Hematopoietic multipotent progenitor cell treated with erythropoietin and hydrocortisone succinate and interleukin-3 and kit ligand, for 17 days (in vitro differentiated cells): ENCODE measurements at regions not wholly inside any gene's neighbourhood (a gene's known extent, or its start where the extent isn't known, plus 50 kb on each side); places are given as distances from the start of the nearest gene placed in this dataset.

Experiments used
- DNase-seq: peaks from one replicate; pipeline ENCODE4 v3.0.0-alpha.2; 2015; ENCODE audit warnings: low spot score

DNA sequence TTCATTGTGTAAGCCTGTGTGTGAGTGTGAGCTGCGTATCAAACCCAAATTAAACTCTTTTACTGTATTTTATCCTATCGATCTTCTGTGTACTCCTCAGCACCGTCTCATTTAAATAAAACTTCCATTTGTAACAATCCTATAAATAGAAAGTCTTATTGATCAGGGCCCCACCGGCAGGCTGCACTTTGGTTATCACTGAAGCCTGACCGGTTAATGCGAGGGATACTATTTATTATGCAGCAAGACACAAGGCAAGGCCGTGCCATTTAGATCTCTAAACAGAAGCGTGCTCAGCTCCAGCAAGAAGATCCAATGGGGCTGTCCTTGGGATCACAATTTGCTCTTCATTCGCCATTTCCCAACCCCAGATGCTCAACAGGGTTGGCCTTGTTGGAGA is 252.6 kb upstream of the TSHZ3 start:
- DNase-seq = no peak

DNA sequence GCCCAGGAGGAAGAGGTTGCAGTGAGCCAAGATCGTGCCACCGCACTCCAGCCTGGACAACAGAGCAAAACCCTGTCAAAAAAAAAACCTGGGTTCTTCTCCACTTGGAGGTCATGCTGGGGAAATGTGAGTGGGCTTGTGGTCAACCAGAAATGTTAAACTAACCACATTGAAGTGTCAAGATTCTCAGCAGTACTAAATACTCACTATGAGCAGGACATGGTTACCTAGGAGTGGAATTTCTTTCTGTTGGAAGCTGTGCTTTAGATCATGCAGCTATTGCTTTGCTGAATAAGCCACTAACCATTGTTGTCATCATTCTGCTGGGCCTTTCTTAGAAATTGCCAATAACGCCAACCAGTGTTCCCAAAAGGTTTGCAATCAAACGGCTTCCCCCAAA is 253.3 kb upstream of the TSHZ3 start:
- no peak for DNase-seq

GRCh38 chr19:31604493-31605040 is 255.3 kb upstream of the TSHZ3 start:
- no peak for DNase-seq

DNA sequence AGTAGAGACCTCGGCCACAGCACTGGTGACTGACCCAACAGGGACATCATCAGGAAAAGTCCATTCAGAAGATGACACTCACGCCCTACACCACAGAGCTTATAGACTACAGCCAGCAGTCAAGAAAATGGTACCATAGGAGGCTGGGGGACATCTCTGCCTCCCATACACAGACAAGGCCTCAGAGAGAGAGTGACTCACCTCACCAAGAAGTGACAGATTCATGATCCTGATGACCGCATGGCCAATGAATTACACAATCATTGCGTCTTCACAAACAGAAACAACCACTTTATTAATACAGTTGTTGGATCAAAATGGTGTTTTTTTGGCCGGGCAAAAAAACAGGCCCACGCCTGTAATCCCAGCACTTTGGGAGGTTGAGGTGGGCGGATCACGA is 260.8 kb upstream of the TSHZ3 start:
- DNase-seq = no peak

GRCh38 chr19:31611046-31611877 is 262.0 kb upstream of the TSHZ3 start:
- DNase-seq = no peak

- no peak for DNase-seq
Observed at GRCh38 chr19:31612873-31613272, 263.6 kb upstream of the TSHZ3 start.

DNA sequence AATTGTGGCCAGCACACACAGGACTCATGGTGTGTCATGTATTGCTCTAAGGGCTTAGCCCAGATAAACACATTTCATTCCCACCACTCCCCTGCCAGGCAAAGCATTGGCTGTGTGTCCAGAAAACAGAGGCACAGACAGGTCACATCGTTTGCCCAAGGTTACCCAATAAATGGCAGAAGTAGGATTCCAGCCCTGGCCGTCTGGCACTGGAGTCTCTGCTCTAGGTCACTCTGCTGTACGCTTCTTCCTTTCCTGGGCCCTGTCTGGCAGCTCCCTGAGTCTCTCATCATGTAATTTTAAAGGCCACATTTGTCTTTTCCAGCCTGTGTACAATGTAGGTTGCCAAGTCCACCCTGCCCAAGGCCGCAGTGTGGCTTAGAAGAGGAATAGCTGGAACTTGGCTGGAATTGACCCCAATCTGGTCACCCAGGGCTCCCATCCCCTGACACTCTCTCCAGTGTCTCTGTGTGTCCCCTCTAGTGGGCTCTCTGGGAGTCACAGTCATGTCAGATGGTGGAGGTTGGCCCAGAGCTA is 264.5 kb upstream of the TSHZ3 start:
- DNase-seq = no peak

DNA sequence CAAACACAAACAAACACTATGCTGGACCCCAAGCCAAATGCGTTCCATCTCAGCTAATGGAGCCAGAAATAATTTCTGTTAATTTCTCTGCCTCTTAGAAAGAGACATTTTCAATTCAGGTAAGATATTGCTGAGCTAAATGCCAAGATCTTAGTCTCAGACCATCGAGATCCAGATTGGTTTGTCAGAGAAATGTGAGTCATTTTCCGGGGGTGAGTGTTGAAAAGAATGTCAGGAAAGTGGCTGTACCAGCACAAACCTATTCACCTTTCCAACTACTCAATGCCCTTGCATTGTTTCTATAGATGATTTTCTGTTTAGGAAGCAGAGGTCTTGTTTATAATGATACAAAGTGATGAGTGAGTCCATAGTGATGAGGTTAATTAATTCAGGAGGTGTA is 266.8 kb upstream of the TSHZ3 start:
- DNase-seq = no peak

DNA sequence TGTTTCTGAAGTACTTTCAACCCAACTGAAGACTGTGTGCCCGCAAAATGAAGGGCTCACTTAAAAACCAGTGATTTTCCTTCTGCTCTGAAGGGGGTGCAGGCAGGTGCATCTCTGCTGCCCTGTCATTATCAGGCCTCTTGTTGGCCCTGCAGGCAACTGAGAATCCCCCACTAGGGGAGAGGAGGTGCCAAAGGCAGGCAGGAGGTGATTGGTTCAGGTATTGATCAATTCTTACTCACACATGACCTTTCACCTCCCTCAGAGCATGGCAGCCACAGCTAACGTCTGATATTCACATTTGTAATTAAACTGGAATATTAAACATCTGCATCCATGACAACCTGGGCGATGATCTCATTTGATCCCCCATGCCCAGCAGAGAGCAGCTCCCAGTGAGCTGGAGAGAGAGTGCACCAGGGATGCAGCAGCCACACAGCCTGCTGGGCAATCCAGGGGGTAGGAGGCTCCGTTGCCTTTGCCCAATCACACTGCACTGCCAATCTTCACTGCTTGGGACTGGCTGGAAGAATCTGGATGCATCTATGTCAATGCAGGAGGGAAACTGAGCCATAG is 267.9 kb upstream of the TSHZ3 start:
- no peak for DNase-seq

DNA sequence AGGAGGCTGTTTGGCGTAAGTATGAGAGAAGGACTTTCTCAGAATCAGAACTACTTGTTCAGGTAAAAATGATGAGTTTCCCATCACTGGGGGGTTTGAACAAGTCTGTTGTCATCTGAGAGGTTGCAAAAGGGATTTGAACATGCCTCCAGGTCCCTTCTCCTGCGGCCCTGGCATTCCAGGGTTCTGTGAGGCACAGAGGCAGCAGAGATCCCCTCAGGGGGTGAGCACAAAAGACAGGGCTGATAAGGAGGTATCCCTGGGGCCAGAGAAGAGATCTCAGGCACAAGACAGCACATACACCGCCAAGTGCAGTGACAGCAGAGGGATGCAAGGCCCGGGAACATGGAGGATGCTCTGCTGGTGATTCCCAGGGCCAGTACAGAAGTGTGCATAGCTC is 275.8 kb upstream of the TSHZ3 start:
- DNase-seq = no peak

DNA sequence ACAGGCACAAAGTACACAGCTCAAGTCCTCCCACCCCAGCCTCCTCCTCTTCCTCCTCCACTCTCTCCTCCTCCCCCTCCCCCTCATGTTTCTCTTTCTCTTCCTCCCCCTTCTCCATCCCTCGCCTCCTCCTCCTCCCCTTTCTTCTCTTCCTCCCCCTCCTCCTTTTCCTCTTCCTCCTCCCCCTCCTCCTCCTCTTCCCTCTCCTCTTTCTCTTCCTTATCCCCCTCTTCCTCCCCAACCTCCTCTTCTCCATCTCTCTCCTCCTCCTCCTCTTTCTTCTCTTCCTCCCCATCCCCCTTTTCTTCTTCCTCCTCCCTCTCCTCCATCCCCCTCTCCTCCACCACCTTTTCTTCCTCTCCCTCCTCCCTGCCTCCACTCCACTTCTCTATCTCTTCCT is 276.3 kb upstream of the TSHZ3 start:
- DNase-seq = no peak

DNA sequence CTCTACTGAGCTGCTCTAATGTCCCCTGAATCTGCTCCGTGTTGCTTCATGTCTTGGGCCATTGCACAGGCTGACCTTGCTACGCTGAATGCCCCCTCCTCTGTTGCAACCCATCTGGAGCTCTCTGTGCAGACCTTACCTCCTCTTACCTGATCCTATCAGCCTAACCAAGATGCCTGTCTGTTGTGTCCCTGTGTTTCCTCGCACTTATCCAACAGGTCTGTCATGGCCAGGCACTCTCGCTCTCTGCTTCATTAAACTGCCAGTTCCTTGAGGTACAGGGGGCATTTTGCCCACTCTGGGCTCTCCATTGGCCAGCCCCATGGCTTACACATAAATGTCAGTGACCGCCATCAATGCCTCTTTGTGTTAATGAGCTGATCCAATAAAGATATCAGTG is 277.7 kb upstream of the TSHZ3 start:
- no peak for DNase-seq

DNA sequence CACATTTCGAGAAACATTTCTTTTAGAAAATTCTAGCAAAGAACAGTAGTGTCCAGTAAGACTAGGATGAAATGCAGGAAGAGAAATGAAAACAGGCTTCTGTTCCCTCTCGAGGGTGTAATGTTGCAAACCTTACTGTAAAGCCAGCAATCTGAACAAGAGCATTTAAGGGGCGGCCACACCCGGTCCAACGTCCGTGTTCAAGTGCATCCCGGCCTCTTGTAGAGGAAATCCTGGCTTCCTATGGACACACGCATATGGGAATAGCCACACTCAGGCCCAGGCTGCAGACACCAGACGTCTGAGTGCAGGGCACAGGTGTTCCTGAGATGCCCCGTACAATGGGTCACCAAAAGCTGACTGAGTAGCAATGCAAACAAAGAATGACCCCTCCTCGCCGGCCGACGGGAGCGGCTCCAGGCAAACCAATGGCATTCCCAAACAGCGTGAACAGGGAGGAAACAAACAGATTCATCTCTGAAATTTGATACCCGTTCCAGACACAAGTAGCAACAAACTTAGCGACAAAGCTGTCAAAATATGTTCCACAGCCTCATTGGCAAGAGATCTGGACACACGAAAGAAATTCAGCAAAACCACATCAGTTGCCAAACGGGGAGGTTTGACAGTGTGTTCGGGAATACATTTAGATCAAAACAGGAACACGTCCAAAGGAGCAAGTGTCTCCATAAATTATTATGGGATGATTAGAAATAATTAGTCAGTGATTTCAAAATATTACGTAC is 278.6 kb upstream of the TSHZ3 start:
- no peak for DNase-seq

GRCh38 chr19:31629579-31630363 is 280.5 kb upstream of the TSHZ3 start:
- DNase-seq = no peak

DNA sequence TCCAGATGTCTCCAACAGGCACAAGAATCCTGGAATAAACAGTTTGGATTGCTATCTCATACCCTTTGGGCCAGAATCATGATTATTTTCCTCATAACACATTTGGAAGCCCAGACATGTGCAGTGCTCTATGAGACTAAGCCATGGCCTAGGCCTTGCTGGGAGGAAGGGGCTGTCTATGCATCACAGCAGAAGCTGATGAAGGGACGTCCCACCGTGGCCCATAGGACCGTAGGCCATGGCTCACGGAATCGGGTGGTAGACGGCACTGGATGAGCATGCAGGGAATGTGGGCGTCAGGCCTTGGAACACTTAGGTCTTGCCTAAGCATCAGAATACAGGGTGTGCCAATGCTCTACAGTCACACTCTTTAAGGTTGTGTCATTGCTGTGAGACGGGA is 283.8 kb upstream of the TSHZ3 start:
- DNase-seq = no peak

GRCh38 chr19:31639306-31639705 is 290.1 kb upstream of the TSHZ3 start:
- no peak for DNase-seq

GRCh38 chr19:31641591-31641990 is 292.4 kb upstream of the TSHZ3 start:
- DNase-seq = no peak

DNA sequence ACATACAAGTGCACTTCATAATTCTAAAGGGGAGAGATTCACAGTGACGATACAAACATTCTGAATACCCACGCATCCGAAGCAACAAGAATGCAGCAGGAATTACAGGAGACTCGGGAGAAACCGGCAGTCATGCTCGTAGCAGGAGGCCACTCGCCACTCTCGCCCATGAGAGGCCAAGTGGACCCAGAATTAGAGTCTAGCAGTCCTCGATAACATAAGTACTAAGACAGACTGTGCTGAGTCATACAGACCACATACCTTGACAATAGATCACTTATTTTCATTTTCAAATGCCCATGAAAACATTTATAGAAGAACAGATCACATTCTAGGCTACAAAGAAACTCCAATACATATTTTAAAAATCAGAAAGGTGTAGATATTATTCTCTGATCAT is 299.1 kb upstream of the TSHZ3 start:
- no peak for DNase-seq

- no peak for DNase-seq
Observed at GRCh38 chr19:31656507-31656906, 307.3 kb upstream of the TSHZ3 start.

DNA sequence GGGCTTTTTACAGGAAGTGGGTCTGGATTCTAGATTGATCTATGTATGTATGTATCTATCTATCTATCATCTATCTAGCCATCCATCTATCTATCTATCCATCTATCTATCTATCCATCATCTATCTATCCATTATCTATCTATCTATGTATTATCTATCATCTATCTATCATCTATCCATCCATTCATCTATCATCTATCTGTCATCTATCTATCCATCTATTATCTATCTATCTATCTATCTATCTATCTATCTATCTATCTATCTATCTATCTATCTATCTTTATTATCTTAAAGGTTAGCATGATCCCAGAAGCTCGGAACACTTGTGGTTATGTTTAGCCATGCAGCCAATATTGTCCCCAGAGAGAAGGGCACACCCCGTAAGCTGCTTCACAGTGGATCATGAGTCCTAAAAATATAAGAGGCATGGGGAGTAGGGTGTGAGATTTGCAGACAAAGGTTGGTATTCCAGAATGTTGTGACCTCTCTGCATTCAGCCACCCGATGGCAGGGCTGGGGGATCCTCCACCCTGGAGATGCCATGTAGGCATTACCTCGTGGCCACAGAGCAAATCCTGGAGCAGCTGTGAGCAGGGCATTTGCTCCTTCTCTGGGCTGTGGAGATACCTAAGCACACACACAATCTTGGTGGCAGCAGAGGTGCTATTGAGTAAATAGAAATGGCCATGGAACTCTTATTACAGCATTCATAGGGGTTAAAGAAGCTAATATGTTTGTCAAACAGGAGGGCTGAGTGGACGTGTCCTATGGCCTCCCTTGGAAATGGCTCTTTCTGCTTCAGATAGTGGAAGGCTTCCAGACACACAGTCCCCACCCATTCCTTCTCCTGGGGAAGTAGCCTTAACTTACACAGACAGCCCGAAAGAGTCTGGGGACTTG is 310.0 kb upstream of the TSHZ3 start:
- no peak for DNase-seq

GRCh38 chr19:31659897-31660210 is 310.6 kb upstream of the TSHZ3 start:
- DNase-seq = no peak
